H1 (cell line): ENCODE measurements at regions not wholly inside any gene's neighbourhood (a gene's known extent, or its start where the extent isn't known, plus 50 kb on each side); places are given as distances from the start of the nearest gene placed in this dataset.

Source experiments
- E2F6 ChIP-seq: IDR thresholded peaks from 2 replicates; pipeline ENCODE4 v1.6.1; 2012; ENCODE audit warnings: inconsistent platforms
- SIX5 ChIP-seq: IDR thresholded peaks from 2 replicates; pipeline ENCODE4 v1.6.1; 2011; ENCODE audit warnings: mild to moderate bottlenecking, low read depth, low read length
- SUZ12 ChIP-seq: fragments of 200-600 bp; sonication (generic); IDR thresholded peaks from 2 replicates; pipeline ENCODE4 v1.6.1; 2012; ENCODE audit warnings: mild to moderate bottlenecking, inconsistent platforms, low read length, moderate library complexity, mixed read lengths
- TBP ChIP-seq: IDR thresholded peaks from 2 replicates; pipeline ENCODE4 v1.6.1; 2011; ENCODE audit warnings: low read depth, low read length, improper control_type of control experiment
- TCF12 ChIP-seq: IDR thresholded peaks from 2 replicates; pipeline ENCODE4 v1.6.1; 2011; ENCODE audit warnings: low read depth, mild to moderate bottlenecking, low read length

GRCh38 chr4:108398836-108399235 is 221.5 kb upstream of the RPL34 start (continued):
- TF ChIP-seq TCF12 (no peak), E2F6 (no peak), TBP (no peak), SUZ12 (no peak), SIX5 (no peak)
- TF ChIP-seq, all 59 proteins: peak for 0
